GM18909 (cell line): ENCODE measurements at regions not wholly inside any gene's neighbourhood (a gene's known extent, or its start where the extent isn't known, plus 50 kb on each side); places are given as distances from the start of the nearest gene placed in this dataset.
"Not testable (repeated sequence)": the region's sequence is repeated elsewhere in the genome, so short reads cannot be mapped to it uniquely, and the experiment has no call there.

Experiments used
- ATAC-seq: cut with Tn5 transposase; IDR thresholded peaks from one replicate; pipeline ENCODE4 v1.9.1; 2021; ENCODE audit warnings: mild to moderate bottlenecking; ENCODE audit not compliant: unreplicated experiment, poor library complexity

DNA sequence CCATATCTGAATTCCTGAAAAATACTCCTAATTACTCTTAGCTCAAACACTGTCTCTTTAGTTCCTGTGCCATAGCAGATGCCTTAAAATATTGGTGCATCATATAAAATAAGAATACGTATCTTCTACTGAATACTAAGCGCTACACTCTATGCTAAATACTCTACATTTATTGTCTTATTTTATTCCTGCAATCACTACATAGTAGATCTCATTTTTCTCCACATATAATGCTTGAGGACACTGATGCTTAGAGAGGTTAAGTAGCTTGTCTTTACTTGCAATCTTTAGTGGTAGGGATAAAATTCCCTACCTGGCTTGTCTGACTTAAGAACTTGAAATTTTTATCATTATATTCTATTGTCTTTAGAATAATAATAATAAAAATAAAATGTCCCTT, 137.3 kb upstream of the SETBP1 start:
- ATAC-seq: no peak

DNA sequence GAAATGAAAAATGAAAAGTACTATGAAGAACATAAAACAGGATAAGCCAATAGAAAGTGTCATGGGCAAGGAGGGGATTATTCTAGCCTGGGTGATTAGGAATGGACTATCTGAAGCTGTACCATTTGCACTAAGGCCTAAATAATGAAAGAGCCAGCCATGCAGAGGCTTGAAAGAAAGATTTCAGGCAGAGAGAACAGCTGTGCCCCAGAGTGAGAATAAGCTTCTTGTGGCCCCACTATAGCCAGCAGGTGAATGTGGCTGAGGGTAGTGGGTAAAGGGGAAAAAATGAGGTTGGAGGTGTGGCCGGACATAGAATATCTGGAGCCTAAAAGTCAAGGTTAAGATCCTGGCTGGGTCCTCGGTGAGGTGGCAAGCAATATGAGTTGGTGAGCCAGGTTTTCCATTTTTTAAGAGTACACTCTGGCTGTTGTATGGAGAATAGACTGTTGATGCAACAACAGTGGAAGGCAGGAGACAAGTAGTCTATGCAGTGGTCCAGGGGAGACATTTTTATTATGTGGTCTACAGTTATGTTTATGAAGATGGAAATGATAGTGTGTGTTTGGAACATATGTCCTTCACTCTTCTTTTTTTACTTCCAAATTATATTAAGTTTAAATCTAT, 135.2 kb upstream of the SETBP1 start:
- no peak for ATAC-seq

- no peak for ATAC-seq
Measured at GRCh38 chr18:44546954-44547353, 133.7 kb upstream of the SETBP1 start.

- no peak for ATAC-seq
Measured at GRCh38 chr18:44548291-44549221, 132.1 kb upstream of the SETBP1 start.

DNA sequence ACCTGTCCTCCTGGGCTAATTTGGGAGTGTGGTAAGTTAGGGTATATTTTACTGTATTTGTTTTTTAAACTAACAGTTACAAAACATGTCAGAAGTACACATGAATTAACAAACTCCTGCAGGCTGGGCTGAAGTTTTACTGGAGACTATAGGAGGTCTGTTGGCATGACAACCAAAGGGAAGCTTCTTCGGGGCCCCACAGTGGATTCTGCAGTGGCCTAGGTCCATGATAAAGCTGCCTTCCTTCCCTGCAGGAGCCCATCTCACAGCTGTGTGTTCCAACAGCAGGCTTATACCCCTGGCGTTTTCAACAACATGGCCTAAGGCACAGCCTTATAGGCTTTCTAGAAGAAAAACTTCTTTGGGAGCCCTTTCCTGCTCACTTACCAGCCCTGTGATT, 128.0 kb upstream of the SETBP1 start:
- no peak for ATAC-seq

DNA sequence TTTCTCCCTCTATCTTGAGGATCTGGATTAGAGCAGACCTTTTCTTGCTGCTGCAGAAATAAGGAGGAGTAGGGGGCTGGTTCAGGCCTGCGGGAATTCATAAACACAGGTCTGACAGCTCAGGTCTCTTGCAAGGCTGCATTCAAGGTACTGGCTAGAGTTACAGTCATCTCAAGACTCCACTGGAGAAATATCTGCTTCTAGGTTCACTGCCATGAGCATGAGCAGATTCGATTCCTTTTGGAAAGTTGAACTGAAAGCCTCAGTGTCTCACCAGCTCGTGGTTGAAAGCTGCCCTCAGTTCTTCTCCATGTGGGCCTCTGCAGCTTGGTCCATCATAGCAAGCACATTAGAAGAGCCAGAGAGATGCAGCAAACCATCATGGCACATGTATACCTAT, 124.4 kb upstream of the SETBP1 start:
- peak; percentile 54 for ATAC-seq

- ATAC-seq: no peak
Measured at GRCh38 chr18:44557616-44558151, 123.0 kb upstream of the SETBP1 start.

- ATAC-seq: no peak
Measured at GRCh38 chr18:44558767-44559166, 121.9 kb upstream of the SETBP1 start.

- ATAC-seq: no peak
Measured at GRCh38 chr18:44562986-44563385, 117.7 kb upstream of the SETBP1 start.

GRCh38 chr18:44564922-44565321, 115.8 kb upstream of the SETBP1 start:
- no peak for ATAC-seq

DNA sequence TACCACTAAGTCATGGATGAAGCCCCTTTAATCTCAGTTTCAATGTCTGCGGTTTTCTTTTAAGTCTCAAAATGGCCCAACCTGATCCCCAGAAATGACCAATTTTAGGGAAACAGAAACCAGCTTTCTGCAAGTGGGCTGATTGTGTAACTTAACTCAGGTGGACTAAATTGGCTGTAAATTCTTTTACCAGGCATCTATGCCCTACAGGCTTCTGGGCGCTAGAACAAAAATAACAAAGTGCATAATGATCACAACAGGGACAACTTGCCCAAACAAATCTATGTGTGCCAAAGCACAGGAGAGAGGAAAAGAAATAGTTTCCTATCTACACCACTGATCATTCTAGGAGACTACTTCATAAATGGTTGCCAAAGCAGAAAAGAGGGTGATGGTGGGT, 112.3 kb upstream of the SETBP1 start:
- no peak for ATAC-seq

- ATAC-seq: no peak
Measured at GRCh38 chr18:44568986-44569385, 111.7 kb upstream of the SETBP1 start.

DNA sequence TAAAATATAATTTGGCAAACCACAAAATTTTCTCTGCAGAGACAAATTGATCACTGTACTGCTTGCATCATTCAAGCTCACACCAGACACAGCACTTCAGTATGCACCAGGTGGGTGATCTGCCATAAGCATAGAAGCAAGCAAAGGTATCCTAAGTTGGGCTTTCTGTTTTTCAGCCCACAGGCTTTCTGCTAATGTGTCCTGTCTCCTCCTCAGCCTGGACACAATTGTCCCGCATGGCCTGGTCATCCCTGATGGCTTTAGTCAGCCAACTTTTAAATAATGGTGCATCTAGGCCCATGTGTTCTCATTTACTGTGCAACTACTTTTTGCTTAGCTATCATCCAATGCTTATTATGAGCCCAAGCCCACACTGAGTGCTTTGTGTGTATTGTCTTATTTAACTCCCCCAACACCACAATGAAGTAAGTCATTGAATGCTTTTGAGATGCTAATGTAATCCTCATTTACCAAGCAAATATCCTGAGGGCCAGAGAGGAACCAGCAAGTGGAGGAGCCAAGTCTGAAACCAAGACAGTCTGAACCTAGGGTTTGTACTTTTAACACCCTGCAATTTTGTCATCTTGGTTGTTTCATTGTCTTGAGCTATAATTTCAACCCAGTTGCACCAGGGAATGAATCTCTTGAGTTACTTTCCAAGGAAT, 111.2 kb upstream of the SETBP1 start:
- ATAC-seq: no peak

GRCh38 chr18:44579028-44579702, 101.5 kb upstream of the SETBP1 start:
- ATAC-seq: no peak

GRCh38 chr18:44579745-44580144, 100.9 kb upstream of the SETBP1 start:
- ATAC-seq: no peak

- ATAC-seq: no peak
Measured at GRCh38 chr18:44580159-44580558, 100.5 kb upstream of the SETBP1 start.

GRCh38 chr18:44580782-44581181, 99.9 kb upstream of the SETBP1 start:
- not testable (repeated sequence) for ATAC-seq

DNA sequence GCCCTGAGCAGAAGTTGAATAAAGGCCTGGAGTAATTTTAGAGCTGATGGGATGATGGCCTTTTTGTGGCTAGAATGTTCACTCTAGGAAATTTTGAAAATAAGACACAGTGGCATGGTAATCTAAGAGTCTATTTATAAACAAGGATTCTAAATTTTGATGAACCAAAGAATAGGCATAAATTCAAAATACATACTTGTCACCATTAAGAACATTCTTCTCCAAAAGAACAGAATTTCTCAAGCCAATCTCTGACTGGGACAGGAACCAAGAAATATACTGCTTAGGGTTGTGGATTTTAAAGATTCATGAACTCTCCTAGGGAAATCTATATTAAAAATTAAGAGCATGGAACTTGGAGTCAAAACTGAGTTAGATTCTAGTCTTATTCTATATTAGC, 98.2 kb upstream of the SETBP1 start:
- no peak for ATAC-seq

DNA sequence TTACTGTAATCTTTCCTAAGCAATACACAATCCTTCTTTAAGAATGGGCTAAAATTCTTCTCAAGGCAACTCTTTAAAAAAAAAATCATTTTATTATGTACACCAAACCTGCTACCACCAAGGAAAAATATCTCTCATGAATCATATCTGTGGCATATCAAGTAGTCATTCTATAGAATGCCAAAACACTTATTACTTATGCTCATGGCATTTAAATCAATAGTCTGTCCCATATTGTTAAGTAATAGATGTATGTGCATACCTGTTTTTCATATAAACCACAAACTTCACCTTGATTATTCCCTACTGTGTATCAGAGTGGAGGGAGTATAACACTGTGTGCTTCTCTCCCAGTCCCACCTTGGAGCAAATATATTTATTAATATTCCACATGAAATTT, 95.8 kb upstream of the SETBP1 start:
- ATAC-seq: no peak

GRCh38 chr18:44586782-44587524, 93.7 kb upstream of the SETBP1 start:
- ATAC-seq: no peak
